T-helper 2 cell treated with Interferon-gamma antibody and Interleukin-4, amounts not matched to agents 5 μg/mL and 100 μg/mL, for 36 hours (primary cell): ENCODE measurements at regions not wholly inside any gene's neighbourhood (a gene's known extent, or its start where the extent isn't known, plus 50 kb on each side); places are given as distances from the start of the nearest gene placed in this dataset.

Experiments used
- DNase-seq: peaks from one replicate; pipeline ENCODE4 v3.0.0; 2021; ENCODE audit warnings: low spot score
- H3K27ac Mint-ChIP-seq: one replicate; pipeline ENCODE4 v1.8.0; 2021; ENCODE audit warnings: mild to moderate bottlenecking, mixed read lengths
- H3K27me3 Mint-ChIP-seq: one replicate; pipeline ENCODE4 v1.8.0; 2021; ENCODE audit warnings: low read depth, mixed read lengths
- H3K36me3 Mint-ChIP-seq: one replicate; pipeline ENCODE4 v1.8.0; 2021; ENCODE audit warnings: low read depth, mixed read lengths
- H3K4me1 Mint-ChIP-seq: one replicate; pipeline ENCODE4 v1.8.0; 2021; ENCODE audit warnings: low read depth, mixed read lengths
- H3K4me3 Mint-ChIP-seq: one replicate; pipeline ENCODE4 v1.8.0; 2022; ENCODE audit warnings: mild to moderate bottlenecking, moderate library complexity, mixed read lengths
- H3K9me3 Mint-ChIP-seq: one replicate; pipeline ENCODE4 v1.8.0; 2021; ENCODE audit warnings: mixed read lengths

DNA sequence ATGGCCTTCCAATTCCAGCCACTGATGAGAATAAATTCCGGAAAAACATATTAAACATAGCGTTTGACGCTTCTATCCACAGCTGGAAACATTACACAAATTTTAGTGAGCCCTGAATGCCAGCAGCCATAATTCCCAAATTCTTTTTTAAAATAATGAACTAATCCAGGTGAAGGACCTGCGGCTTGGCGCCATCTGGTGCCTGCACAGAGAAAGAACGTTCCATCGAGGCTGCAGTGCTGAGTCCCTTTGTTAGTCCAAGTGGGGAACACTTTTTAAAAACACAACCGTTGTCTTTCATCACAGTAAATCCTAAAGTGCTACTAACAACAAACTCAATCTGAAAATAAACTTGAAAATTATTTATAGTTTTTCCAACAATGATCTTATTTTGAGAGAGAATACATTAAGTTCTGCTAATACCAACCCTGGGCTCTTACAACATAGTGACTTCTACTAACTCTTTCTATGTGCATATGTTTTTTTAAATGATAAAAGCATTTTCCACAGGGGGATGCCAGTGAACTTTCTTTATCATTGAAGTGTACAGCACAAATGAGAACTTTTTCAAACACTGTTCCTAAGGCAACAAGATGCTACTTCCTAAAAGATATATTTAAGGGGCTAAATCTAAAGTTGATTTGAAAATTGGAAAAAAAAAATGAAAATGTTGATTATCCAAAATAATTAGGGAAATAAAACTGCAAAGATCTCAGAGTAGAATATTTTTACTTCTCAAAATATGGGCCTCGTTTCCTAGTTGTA, 166.9 kb upstream of the RNF32 start:
- no peaks in the 10 kb centered on the region for H3K9me3 Mint-ChIP-seq
- H3K4me1 Mint-ChIP-seq: no peaks in the 10 kb centered on the region
- no peak overlapping the region for H3K27ac Mint-ChIP-seq
- no peak for DNase-seq
- peaks cover 15% of the 10 kb centered on the region for H3K27me3 Mint-ChIP-seq
- H3K4me3 Mint-ChIP-seq: no peak overlapping the region
- H3K36me3 Mint-ChIP-seq: no peaks in the 10 kb centered on the region

DNA sequence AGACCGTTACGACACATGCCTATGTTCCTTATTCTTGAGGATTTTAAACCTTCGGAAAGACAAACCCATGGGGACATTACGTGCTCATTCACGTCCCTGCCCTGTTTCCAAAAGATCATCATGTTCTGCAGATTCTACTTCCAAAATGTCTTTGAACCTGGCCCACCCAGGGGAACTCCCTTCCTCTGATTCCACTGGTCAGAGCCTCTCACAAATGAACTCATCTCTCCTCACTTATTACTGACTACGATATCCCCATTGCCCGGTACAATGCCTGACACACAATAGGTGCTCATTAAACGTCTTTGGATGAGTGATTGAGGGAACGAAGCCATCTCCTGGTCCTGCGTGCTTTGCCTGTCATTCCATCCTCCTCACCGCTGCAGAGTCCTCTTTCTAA, 168.3 kb upstream of the RNF32 start:
- Mint-ChIP-seq H3K9me3 (no peaks in the 10 kb centered on the region), H3K27ac (no peak overlapping the region), H3K27me3 (peaks cover 13% of the 10 kb centered on the region), H3K4me3 (no peak overlapping the region), H3K36me3 (no peaks in the 10 kb centered on the region), H3K4me1 (no peaks in the 10 kb centered on the region)
- DNase-seq: no peak

DNA sequence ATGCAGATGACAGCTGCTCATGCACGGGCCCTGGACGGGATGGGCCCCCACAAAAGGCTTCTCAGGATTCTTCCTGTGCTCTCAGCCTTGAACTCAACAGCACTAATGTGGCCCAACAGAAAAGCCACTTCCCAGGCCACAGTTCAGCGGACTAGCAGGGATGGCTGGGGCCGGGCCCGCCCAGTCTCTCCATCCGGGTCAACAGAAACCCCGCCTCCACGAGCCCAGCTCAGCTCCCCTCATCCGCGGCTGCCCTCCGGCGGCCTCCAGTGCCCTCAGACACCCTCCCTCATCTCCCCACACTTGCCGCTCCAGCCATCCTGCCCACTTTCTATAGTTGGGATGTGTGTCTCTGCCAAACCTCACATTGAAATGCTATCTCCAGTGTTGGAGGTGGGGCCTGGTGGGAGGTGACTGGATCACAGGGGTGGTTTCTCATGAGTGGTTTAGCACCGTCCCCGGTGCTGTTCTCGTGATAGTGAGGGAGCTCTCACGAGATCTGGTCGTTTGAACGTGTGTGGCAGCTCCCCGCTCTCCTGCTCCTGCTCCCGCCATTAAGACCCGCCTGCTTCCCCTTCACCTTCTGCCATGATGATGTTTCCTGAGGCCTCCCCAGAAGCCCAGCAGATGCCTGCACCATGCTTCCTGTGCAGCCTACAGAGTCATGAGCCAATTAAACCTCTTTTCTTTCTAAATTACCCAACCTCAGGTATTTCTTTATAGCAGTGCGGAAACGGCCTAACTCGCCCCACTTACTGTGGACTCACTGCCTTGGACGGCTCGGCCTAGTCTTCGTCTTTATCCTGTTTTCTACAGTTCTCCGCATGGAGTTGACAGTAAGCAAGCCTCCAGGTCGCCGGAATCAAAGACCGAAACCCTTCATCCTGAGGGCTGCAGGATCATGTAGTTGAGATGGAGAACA, 169.9 kb upstream of the RNF32 start:
- no peak overlapping the region for H3K27ac Mint-ChIP-seq
- no peaks in the 10 kb centered on the region for H3K36me3 Mint-ChIP-seq
- no peak for DNase-seq
- no peaks in the 10 kb centered on the region for H3K9me3 Mint-ChIP-seq
- peaks cover 15% of the 10 kb centered on the region for H3K27me3 Mint-ChIP-seq
- no peaks in the 10 kb centered on the region for H3K4me1 Mint-ChIP-seq
- H3K4me3 Mint-ChIP-seq: no peak overlapping the region

DNA sequence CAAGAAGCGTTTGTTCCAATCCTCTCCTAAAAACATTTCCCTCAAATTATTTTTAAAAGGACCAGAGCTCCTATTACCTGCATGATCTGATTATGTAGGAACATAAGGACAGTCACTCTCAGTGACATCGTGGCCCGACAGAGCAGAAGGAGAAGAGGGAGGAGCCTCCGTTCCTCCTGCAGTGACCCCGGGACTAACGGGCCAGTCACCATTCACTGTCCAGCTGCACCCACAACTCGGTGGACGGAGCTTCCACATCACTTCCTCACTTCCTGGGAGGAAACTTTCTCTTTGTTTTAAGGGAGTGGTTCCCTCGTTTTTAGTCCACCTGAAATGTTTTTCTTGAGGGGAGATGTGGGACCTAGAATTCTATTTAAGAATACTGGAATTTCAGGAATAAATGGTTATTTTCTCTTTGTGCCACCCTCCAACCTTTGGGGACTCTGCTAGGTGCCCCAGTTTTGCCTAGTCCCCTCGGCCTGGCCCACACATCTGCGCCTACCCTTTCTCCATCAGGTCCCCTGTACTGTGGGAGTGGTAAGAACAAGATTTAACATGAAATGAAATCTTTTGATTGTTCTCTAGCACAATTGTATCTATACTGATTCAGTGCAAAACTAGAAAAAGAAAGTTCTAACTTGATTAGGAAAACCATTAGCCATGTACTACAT, 173.5 kb upstream of the RNF32 start:
- Mint-ChIP-seq H3K27me3 (peaks cover 12% of the 10 kb centered on the region), H3K4me1 (no peaks in the 10 kb centered on the region), H3K4me3 (no peak overlapping the region), H3K36me3 (no peaks in the 10 kb centered on the region), H3K9me3 (no peaks in the 10 kb centered on the region), H3K27ac (no peak overlapping the region)
- DNase-seq: no peak

DNA sequence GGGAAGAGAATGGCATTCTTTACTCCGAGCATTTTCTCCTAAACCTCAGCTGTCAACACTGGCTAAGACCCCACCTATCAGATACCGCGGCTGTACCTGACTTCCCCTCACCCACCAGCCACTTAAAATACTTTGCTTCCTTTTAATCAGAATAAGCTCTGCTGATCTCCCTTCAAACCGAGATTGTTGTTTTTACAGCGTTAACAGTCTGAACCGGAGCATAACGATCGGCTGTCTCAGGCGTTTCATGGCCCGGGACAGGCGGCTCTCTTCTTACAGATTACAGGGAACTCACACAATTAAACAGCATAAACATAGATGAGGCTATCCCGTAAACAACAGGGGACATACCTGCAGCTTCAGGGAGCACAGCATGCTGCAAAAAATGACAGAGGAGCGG, 174.3 kb upstream of the RNF32 start:
- no peaks in the 10 kb centered on the region for H3K9me3 Mint-ChIP-seq
- no peak for DNase-seq
- no peak overlapping the region for H3K27ac Mint-ChIP-seq
- peaks cover 15% of the 10 kb centered on the region for H3K27me3 Mint-ChIP-seq
- no peaks in the 10 kb centered on the region for H3K4me1 Mint-ChIP-seq
- H3K4me3 Mint-ChIP-seq: no peak overlapping the region
- no peaks in the 10 kb centered on the region for H3K36me3 Mint-ChIP-seq

DNA sequence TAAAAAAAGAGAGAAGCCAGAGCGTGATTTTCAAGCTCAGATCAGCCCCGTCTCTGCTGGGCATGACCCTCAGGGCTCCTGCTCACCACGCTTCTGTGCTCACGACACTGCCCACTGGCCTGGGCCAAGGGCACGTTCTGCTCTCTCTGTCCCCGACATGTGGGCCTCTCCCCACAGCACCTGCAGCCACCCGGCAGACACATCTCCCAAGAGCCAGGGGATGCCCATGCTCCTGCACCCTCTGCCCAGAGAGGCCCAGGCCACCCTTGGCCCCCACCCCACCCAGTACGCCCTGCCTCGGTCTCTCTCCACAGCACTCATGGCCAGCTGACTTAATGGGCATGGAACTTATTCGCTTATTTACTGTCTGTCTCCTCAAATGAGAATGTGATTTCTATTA, 175.4 kb upstream of the RNF32 start:
- H3K27me3 Mint-ChIP-seq: peaks cover 15% of the 10 kb centered on the region

DNA sequence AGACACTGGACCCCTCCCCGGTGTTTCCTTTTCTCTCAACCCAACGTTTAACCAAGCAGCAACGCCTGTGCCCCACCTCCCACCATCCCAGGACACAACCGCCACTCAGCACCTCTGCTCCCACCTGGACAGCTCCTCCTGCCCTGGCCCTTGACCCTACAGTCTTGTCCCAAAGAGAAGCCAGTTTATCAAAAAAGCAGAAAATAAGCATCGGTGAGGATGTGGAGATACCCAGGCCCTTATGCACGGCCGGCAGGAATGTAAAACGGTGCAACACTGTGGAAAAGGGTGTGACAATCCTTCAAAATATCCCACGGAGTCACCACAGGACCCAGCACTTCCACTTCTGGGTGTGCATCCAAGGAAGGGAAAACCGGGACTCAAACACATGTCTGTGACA, 176.2 kb upstream of the RNF32 start:
- H3K4me3 Mint-ChIP-seq: no peak overlapping the region
- no peak for DNase-seq
- no peak overlapping the region for H3K27ac Mint-ChIP-seq
- no peaks in the 10 kb centered on the region for H3K4me1 Mint-ChIP-seq
- no peaks in the 10 kb centered on the region for H3K36me3 Mint-ChIP-seq
- H3K9me3 Mint-ChIP-seq: no peaks in the 10 kb centered on the region
- peaks cover 15% of the 10 kb centered on the region for H3K27me3 Mint-ChIP-seq

More for the DNA sequence above, 175.4 kb upstream of the RNF32 start:
- Mint-ChIP-seq H3K4me1 (no peaks in the 10 kb centered on the region), H3K36me3 (no peaks in the 10 kb centered on the region), H3K4me3 (no peak overlapping the region), H3K9me3 (no peaks in the 10 kb centered on the region), H3K27ac (no peak overlapping the region)
- DNase-seq: no peak

DNA sequence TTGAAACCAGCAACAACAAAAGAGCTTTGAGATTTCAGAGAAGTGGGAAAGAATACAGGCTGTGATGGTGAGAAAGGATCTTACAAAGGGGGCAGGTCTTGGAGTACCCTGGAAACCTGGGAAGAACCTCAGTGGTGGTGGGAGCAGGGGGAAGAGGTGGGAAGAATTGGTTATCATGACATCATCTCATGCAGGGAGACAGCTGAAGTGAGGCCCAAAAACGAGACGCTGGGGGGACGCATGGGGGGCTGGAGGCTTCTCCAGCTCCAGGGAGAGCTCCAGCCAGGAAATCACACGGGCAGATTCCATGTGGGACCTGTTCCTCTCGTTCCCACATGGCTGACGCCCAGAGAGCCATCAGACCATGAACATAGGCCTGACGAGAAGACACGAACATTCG, 177.3 kb upstream of the RNF32 start:
- no peak for DNase-seq
- Mint-ChIP-seq H3K4me1 (no peaks in the 10 kb centered on the region), H3K27ac (no peak overlapping the region), H3K36me3 (no peaks in the 10 kb centered on the region), H3K27me3 (peaks cover 13% of the 10 kb centered on the region), H3K9me3 (no peaks in the 10 kb centered on the region), H3K4me3 (no peak overlapping the region)

DNA sequence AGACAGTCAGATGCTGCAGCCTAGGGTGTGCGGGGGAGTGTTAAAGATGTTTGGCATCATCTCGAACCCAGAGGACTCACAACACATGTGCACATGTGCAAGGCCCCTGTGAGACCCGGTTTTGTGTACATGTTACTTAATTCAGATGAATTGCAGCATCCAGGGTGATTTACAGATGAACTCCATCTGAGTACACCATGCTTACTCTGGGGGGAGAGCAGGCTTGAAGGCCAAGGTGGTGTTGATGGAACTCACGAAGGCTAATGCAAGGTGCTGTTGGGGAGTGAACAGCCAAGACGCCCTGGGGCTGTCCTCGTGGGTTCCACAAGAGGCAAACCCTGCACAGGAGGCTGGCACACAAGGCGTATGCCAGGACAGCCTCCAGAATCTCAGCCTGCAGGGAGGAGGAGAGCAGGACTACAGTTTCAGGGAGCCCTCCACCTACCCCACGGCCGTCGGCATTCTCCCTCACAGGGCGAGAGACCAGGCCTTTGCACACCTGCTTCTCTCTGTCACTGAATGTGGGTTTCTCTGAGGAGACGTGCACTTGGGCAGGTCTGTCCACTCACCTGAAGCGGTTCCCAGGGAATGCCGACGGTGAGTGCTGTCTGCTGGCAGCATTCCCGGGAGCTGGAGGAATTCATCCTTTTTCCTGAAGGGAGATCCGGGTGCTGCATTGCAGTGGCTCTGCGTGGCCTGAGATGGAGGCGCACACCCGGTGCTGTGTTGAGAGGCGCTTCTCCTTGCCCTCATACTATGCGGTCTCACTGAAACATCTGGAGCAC, 178.5 kb upstream of the RNF32 start:
- Mint-ChIP-seq H3K9me3 (no peaks in the 10 kb centered on the region), H3K4me3 (no peak overlapping the region), H3K4me1 (no peaks in the 10 kb centered on the region), H3K27ac (no peak overlapping the region), H3K36me3 (no peaks in the 10 kb centered on the region), H3K27me3 (peaks cover 11% of the 10 kb centered on the region)
- no peak for DNase-seq

DNA sequence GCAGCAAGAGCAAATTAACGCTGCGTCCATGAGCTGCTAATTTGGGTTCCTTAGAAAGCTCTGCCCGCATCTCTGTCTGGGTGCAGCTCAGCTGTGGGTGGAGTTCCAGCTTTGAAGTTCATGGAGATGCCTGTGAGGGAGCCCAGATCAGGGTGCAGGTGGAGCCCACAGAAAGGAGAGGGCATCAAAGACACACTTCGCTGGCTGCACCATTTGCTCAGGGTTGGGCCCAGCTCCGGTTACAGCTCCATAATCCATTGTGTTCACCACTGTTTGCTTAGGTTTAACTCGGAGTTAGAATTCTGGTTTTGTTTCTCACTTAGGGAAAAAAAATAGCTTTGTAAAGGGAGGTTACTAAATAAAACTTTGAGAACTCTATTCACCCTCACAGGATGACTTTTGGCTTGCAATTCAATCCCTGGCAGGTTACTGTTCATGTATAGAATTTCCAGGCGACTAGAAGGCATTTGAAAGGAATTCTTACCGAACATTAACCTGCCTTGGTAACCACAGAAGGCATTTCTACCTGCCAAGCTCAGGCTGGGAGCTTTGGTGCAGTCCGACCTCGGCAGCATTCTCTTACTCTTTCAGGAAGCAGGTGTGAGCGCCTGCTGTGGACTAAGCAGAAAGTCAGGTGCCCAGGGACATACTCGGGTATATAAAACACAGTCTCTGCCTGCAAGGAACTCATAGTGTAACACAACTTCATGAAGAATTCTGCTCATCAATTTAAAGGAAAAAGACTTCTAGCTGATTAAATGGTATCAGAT, 179.5 kb upstream of the RNF32 start:
- peaks cover 5% of the 10 kb centered on the region for H3K27me3 Mint-ChIP-seq
- no peaks in the 10 kb centered on the region for H3K4me1 Mint-ChIP-seq
- no peak overlapping the region for H3K4me3 Mint-ChIP-seq
- no peak overlapping the region for H3K27ac Mint-ChIP-seq
- no peak for DNase-seq
- no peaks in the 10 kb centered on the region for H3K9me3 Mint-ChIP-seq
- H3K36me3 Mint-ChIP-seq: no peaks in the 10 kb centered on the region

DNA sequence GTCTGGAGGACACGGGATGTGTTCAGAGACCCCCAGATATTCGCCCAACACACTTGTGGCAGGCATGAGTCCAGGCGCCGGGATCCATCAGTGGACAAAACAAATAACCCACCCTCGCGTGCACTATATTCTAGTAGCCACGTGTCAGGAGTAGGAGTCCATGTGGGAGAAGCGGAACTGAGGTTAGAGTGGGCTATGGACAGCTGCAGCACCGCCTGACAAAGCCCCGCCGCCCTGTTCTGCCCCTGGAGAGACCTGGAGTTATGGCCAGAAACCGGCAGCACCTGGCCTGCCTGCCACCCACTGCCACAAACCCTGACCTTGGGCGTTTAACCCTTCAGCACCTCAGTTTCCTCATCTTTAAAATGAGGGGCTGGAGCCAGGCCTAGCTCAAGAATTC, 181.0 kb upstream of the RNF32 start:
- H3K27ac Mint-ChIP-seq: no peak overlapping the region
- H3K9me3 Mint-ChIP-seq: no peaks in the 10 kb centered on the region
- no peaks in the 10 kb centered on the region for H3K4me1 Mint-ChIP-seq
- DNase-seq: no peak
- H3K27me3 Mint-ChIP-seq: peaks cover 3% of the 10 kb centered on the region
- H3K36me3 Mint-ChIP-seq: no peaks in the 10 kb centered on the region
- H3K4me3 Mint-ChIP-seq: no peak overlapping the region

DNA sequence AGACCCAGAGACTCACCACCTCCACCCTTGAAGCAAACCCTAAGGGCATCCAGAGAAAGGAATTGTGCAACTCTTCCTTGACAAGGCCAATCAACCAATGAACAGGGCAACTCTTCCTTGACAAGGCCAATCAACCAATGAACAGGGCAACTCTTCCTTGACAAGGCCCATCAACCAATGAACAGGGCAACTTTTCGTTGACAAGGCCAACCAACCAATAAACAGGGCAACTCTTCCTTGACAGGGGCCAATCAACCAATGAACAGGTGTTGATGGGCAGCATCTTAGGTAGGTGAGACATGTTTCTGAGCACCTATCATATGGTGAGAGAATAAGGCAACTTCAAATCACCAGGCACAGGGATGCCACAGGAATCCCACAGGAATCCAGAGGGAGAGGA, 181.5 kb upstream of the RNF32 start:
- H3K4me1 Mint-ChIP-seq: no peaks in the 10 kb centered on the region
- H3K36me3 Mint-ChIP-seq: no peaks in the 10 kb centered on the region
- peaks cover 3% of the 10 kb centered on the region for H3K27me3 Mint-ChIP-seq
- H3K27ac Mint-ChIP-seq: no peak overlapping the region
- no peak for DNase-seq
- H3K9me3 Mint-ChIP-seq: no peaks in the 10 kb centered on the region
- no peak overlapping the region for H3K4me3 Mint-ChIP-seq

DNA sequence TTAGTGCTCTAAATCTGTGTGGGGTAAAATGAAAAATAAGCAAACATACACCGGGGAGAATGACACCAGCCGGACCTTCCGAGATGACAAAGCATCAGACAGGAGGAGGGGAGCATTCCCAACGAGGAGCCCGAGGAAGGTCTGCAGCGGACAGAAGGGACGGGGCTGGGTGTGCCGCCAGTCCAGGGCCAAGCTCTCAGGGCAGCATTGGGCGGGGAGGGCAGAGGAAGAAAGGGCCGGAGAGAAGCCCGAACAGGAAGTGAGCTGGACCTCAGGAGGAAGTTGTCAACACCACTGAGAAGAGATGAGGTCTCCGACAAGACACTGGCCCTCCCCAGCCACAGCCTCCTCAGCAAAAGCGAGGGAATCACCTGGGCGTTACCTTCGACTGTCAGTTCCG, 182.6 kb upstream of the RNF32 start:
- H3K4me1 Mint-ChIP-seq: no peaks in the 10 kb centered on the region
- H3K36me3 Mint-ChIP-seq: no peaks in the 10 kb centered on the region
- no peak overlapping the region for H3K4me3 Mint-ChIP-seq
- no peak overlapping the region for H3K27ac Mint-ChIP-seq
- H3K9me3 Mint-ChIP-seq: no peaks in the 10 kb centered on the region
- H3K27me3 Mint-ChIP-seq: peaks cover 3% of the 10 kb centered on the region
- DNase-seq: no peak
